Hepatocyte (in vitro differentiated cells): ENCODE measurements at regions not wholly inside any gene's neighbourhood (a gene's known extent, or its start where the extent isn't known, plus 50 kb on each side); places are given as distances from the start of the nearest gene placed in this dataset.

Experiments used
- DNase-seq: peaks from one replicate; pipeline ENCODE4 v3.0.0-alpha.2; 2016; ENCODE audit warnings: low spot score
- H2AFZ ChIP-seq: fragments of 200-600 bp; sonication (generic); 2 replicates; pipeline ENCODE4 v1.6.0; 2016; ENCODE audit warnings: antibody characterized with exemption, mild to moderate bottlenecking
- H3K27ac ChIP-seq: fragments of 200-600 bp; sonication (generic); 2 replicates; pipeline ENCODE4 v1.5.1; 2016; ENCODE audit warnings: mild to moderate bottlenecking
- H3K27me3 ChIP-seq: fragments of 200-600 bp; sonication (generic); 2 replicates; pipeline ENCODE4 v1.6.1; 2016
- H3K36me3 ChIP-seq: fragments of 200-600 bp; sonication (generic); replicated peaks from 2 replicates; pipeline ENCODE4 v1.5.1; 2016; ENCODE audit warnings: low read depth; ENCODE audit not compliant: insufficient read depth
- H3K4me1 ChIP-seq: fragments of 200-600 bp; sonication (generic); 2 replicates; pipeline ENCODE4 v1.5.1; 2016; ENCODE audit warnings: mild to moderate bottlenecking, moderate library complexity; ENCODE audit not compliant: insufficient read depth
- H3K4me2 ChIP-seq: fragments of 200-600 bp; sonication (generic); 2 replicates; pipeline ENCODE4 v1.6.0; 2016
- H3K4me3 ChIP-seq: fragments of 200-600 bp; sonication (generic); 2 replicates; pipeline ENCODE4 v1.5.1; 2016; ENCODE audit warnings: mild to moderate bottlenecking
- H3K79me2 ChIP-seq: fragments of 200-600 bp; sonication (generic); 2 replicates; pipeline ENCODE4 v1.6.0; 2017; ENCODE audit warnings: mild to moderate bottlenecking
- H3K9me2 ChIP-seq: fragments of 200-600 bp; sonication (generic); replicated peaks from 2 replicates; pipeline ENCODE4 v1.6.0; 2017; ENCODE audit warnings: mild to moderate bottlenecking; ENCODE audit not compliant: insufficient read depth
- H3K9me3 ChIP-seq: fragments of 200-600 bp; sonication (generic); 2 replicates; pipeline ENCODE4 v1.5.1; 2016; ENCODE audit warnings: low read depth, mild to moderate bottlenecking
- H4K20me1 ChIP-seq: fragments of 200-600 bp; sonication (generic); 2 replicates; pipeline ENCODE4 v1.6.0; 2016; ENCODE audit warnings: mild to moderate bottlenecking; ENCODE audit not compliant: insufficient read depth, poor library complexity, severe bottlenecking
- CTCF ChIP-seq: fragments of 200-600 bp; sonication (generic); IDR thresholded peaks from 2 replicates; pipeline ENCODE4 v1.5.1; 2016; ENCODE audit warnings: antibody characterized with exemption, mild to moderate bottlenecking; ENCODE audit not compliant: poor library complexity
- EZH2 ChIP-seq: fragments of 200-600 bp; sonication (generic); IDR thresholded peaks from 2 replicates; pipeline ENCODE4 v1.6.1; 2016; ENCODE audit warnings: antibody characterized with exemption, mild to moderate bottlenecking, borderline replicate concordance
- EZH2phosphoT487 ChIP-seq: fragments of 200-600 bp; sonication (generic); IDR thresholded peaks from one replicate; pipeline ENCODE4 v1.6.1; 2018; ENCODE audit warnings: antibody characterized with exemption, mild to moderate bottlenecking, low read depth, moderate library complexity; ENCODE audit not compliant: unreplicated experiment, severe bottlenecking
- WGBS: methylation state at CpG from one replicate; pipeline ENCODE4 v1.1.6; 2016; ENCODE audit warnings: low lambda C conversion rate; ENCODE audit errors: missing lambda C conversion rate; 5-methylcytosine and 5-hydroxymethylcytosine counted together

GRCh38 chr5:118173340-118173739, 815.0 kb downstream of the DTWD2 start:
- no peaks in the 10 kb centered on the region for H3K27me3 ChIP-seq
- no peak overlapping the region for H3K4me2 ChIP-seq
- WGBS, result 85% methylated on average over 5 of the region's 5 CpGs

GRCh38 chr5:118165619-118166018, 822.7 kb downstream of the DTWD2 start:
- no peak overlapping the region for H3K4me2 ChIP-seq
- DNase-seq, result no peak
- no peaks in the 10 kb centered on the region for H3K79me2 ChIP-seq
- 88% methylated on average over 2 of the region's 2 CpGs for WGBS
- H3K27me3 ChIP-seq, result no peaks in the 10 kb centered on the region
- TF ChIP-seq EZH2phosphoT487, result no peak
- no peaks in the 10 kb centered on the region for H3K4me1 ChIP-seq
- H3K4me3 ChIP-seq, result no peak overlapping the region
- no peaks in the 10 kb centered on the region for H4K20me1 ChIP-seq
- H3K9me3 ChIP-seq, result no peaks in the 10 kb centered on the region
- H3K36me3 ChIP-seq, result no peaks in the 10 kb centered on the region
- H3K9me2 ChIP-seq, result no peaks in the 10 kb centered on the region
- no peak overlapping the region for H2AFZ ChIP-seq
- no peak overlapping the region for H3K27ac ChIP-seq

More at GRCh38 chr5:118173340-118173739, 815.0 kb downstream of the DTWD2 start:
- Histone ChIP-seq H3K9me2 (no peaks in the 10 kb centered on the region), H2AFZ (no peak overlapping the region), H3K36me3 (no peaks in the 10 kb centered on the region), H4K20me1 (no peaks in the 10 kb centered on the region), H3K27ac (no peak overlapping the region), H3K4me1 (no peaks in the 10 kb centered on the region), H3K79me2 (no peaks in the 10 kb centered on the region), H3K9me3 (no peaks in the 10 kb centered on the region), H3K4me3 (no peak overlapping the region)
- no peak for TF ChIP-seq EZH2phosphoT487
- no peak for TF ChIP-seq CTCF
- TF ChIP-seq EZH2, result no peak
- no peak for DNase-seq

- H3K9me2 ChIP-seq, result no peaks in the 10 kb centered on the region
- WGBS, result 91% methylated on average over 5 of the region's 5 CpGs
- no peaks in the 10 kb centered on the region for H3K9me3 ChIP-seq
Observed at GRCh38 chr5:118156181-118156580, 832.2 kb downstream of the DTWD2 start.

GRCh38 chr5:118146824-118147223, 841.5 kb downstream of the DTWD2 start:
- H3K27me3 ChIP-seq, result no peaks in the 10 kb centered on the region
- no peak overlapping the region for H3K4me3 ChIP-seq
- H3K9me2 ChIP-seq, result no peaks in the 10 kb centered on the region
- no peaks in the 10 kb centered on the region for H3K9me3 ChIP-seq
- no peak overlapping the region for H3K27ac ChIP-seq
- H3K36me3 ChIP-seq, result no peaks in the 10 kb centered on the region
- H3K79me2 ChIP-seq, result no peaks in the 10 kb centered on the region
- no peak for TF ChIP-seq EZH2
- TF ChIP-seq CTCF, result no peak
- TF ChIP-seq EZH2phosphoT487, result no peak
- no peak for DNase-seq
- no peaks in the 10 kb centered on the region for H3K4me1 ChIP-seq
- H3K4me2 ChIP-seq, result no peak overlapping the region
- H2AFZ ChIP-seq, result no peak overlapping the region
- WGBS, result 31% methylated on average over 3 of the region's 3 CpGs
- H4K20me1 ChIP-seq, result no peaks in the 10 kb centered on the region

More at GRCh38 chr5:118156181-118156580, 832.2 kb downstream of the DTWD2 start:
- Histone ChIP-seq H2AFZ (no peak overlapping the region), H3K36me3 (no peaks in the 10 kb centered on the region), H3K4me3 (no peak overlapping the region), H3K79me2 (no peaks in the 10 kb centered on the region), H3K4me2 (no peak overlapping the region), H3K27me3 (no peaks in the 10 kb centered on the region), H3K27ac (no peak overlapping the region), H3K4me1 (no peaks in the 10 kb centered on the region), H4K20me1 (no peaks in the 10 kb centered on the region)
- no peak for TF ChIP-seq EZH2phosphoT487
- no peak for TF ChIP-seq EZH2
- TF ChIP-seq CTCF, result no peak
- DNase-seq, result no peak
